Thoracic aorta (tissue), 2 donors: ENCODE measurements at regions not wholly inside any gene's neighbourhood (a gene's known extent, or its start where the extent isn't known, plus 50 kb on each side); places are given as distances from the start of the nearest gene placed in this dataset.

Source experiments
- ATAC-seq: fragments of 150-250 bp; one replicate; pipeline ENCODE4 v1.8.0; 2017; ENCODE audit warnings: low read depth; ENCODE audit not compliant: insufficient number of reproducible peaks, low FRiP score
- DNase-seq: peaks from one replicate; pipeline ENCODE4 v3.0.0-alpha.2; 2020; ENCODE audit warnings: low spot score
- H3K27ac ChIP-seq, 2 donors: fragments of 200-600 bp; sonication (generic); 1 replicate in 1 of 2; 2 replicates in 1 of 2; pipeline ENCODE4 v1.5.1; 2016; ENCODE audit warnings: mild to moderate bottlenecking in 2 of 2, moderate library complexity in 2 of 2
- H3K27me3 ChIP-seq: fragments of 200-600 bp; sonication (generic); replicated peaks from 2 replicates; pipeline ENCODE4 v1.6.0; 2016; ENCODE audit warnings: mild to moderate bottlenecking; ENCODE audit not compliant: insufficient read depth
- H3K36me3 ChIP-seq: fragments of 200-600 bp; sonication (generic); one replicate; pipeline ENCODE4 v1.5.1; 2016
- H3K4me1 ChIP-seq, 2 donors: fragments of 200-600 bp; sonication (generic); 1 replicate in 1 of 2; 2 replicates in 1 of 2; pipeline versions ENCODE4 v1.5.1 to v1.6.0; 2016; ENCODE audit warnings: low read depth in 2 of 2, mild to moderate bottlenecking in 1 of 2; ENCODE audit not compliant: control insufficient read depth in 1 of 2
- H3K4me3 ChIP-seq: fragments of 200-600 bp; sonication (generic); 2 replicates; pipeline ENCODE4 v1.5.1; 2016; ENCODE audit warnings: mild to moderate bottlenecking
- H3K9me3 ChIP-seq: fragments of 200-600 bp; sonication (generic); 2 replicates; pipeline ENCODE4 v1.5.1; 2016
- TF ChIP-seq, protein P1 (sequence below): fragments of 200-600 bp; sonication (generic); IDR thresholded peaks from one replicate; pipeline ENCODE4 v1.5.1; 2019; ENCODE audit warnings: antibody characterized with exemption

DNA sequence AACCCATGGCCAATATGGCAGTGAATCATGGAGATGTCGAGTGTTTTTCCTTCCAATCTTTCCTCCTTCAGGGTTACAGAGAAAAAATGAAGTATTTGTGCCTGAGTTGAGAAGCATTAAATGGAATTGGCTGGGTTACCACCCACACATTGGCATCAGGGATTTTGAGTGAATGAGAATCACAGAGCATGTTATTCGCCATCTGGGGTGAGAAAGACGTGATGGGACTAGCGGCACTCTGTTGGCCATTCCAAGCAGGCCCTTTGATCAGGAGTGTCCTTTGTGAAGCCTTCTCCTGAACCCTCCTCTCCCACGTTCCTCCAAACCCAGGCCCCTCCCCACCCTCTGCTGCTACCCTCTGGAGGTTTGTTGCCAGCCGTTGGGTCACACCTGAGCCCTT lies 84.2 kb upstream of the PCDH8 start:
- Histone ChIP-seq H3K9me3 (no peaks in the 10 kb centered on the region), H3K4me3 (no peak overlapping the region), H3K27ac (no peak overlapping the region), H3K27me3 (no peaks in the 10 kb centered on the region), H3K4me1 (no peaks in the 10 kb centered on the region), H3K36me3 (no peaks in the 10 kb centered on the region)
- TF ChIP-seq, protein P1, sequence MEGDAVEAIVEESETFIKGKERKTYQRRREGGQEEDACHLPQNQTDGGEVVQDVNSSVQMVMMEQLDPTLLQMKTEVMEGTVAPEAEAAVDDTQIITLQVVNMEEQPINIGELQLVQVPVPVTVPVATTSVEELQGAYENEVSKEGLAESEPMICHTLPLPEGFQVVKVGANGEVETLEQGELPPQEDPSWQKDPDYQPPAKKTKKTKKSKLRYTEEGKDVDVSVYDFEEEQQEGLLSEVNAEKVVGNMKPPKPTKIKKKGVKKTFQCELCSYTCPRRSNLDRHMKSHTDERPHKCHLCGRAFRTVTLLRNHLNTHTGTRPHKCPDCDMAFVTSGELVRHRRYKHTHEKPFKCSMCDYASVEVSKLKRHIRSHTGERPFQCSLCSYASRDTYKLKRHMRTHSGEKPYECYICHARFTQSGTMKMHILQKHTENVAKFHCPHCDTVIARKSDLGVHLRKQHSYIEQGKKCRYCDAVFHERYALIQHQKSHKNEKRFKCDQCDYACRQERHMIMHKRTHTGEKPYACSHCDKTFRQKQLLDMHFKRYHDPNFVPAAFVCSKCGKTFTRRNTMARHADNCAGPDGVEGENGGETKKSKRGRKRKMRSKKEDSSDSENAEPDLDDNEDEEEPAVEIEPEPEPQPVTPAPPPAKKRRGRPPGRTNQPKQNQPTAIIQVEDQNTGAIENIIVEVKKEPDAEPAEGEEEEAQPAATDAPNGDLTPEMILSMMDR, result no peak
- ATAC-seq (no peak), DNase-seq (no peak)

DNA sequence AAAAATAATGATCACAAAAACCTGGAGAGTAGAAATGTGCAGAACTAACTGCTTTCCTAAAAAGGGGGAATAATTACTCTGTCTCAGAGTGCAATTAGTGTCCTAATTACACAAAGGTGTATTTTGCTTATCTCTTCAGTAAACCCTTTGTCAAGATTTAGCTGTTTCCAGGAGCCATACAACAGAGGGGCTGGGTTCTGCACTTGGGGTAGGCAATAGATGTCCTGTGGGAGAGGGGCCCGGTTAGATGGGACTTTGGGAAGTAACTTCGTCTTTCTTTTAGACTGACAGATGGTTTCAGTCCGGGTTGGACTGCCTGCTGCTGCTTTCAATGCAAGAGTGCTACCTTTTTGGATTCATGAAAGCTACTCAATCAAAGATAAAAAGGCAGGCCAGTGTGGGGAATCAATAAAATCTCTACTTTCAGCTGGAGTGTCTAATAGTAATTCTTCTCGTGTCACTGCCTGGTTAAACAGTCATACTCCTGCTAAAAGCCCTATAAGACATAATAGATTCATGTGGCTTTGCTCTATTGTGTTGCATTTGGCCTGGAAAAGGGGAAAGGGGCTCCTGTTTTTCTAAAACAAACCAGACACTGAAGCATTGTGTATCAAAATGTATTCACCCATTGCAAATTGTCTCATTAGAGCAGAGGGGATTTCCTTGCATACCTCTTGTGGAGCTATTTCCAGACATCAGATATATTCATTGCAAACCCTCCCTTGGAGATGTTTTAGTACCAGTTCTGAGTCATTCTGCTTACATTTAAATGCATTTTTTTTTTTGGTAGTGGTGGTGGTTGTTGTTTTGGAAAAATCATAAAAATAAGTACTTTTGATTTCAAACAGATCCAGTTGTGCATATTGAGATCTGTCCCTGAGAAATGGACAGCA lies 83.3 kb upstream of the PCDH8 start:
- no peaks in the 10 kb centered on the region for H3K4me1 ChIP-seq
- no peak overlapping the region for H3K27ac ChIP-seq
- DNase-seq (no peak), ATAC-seq (no peak)
- no peak overlapping the region for H3K4me3 ChIP-seq
- H3K27me3 ChIP-seq, result no peaks in the 10 kb centered on the region
- H3K9me3 ChIP-seq, result no peaks in the 10 kb centered on the region
- TF ChIP-seq, protein P1, result no peak
- no peaks in the 10 kb centered on the region for H3K36me3 ChIP-seq

DNA sequence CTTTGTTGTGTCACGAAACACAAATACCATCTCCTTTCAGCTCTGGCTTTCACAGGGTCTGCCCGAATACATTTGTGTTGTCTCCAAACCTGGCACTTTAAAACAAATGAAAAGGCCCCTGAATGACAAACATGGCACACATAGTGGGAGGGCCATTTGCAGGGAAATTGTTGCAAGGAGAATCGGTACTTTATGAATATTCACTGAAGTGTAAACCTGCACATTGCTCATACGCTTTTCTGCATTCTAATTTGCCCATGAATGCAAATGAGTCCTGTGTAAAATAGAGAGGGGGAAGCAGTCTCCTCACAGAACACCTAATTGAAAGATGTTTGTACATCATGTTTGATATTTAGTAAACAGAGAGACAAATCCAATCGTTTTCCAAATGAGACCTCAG lies 82.7 kb upstream of the PCDH8 start:
- TF ChIP-seq, protein P1, result no peak
- Histone ChIP-seq H3K9me3 (no peaks in the 10 kb centered on the region), H3K4me1 (no peaks in the 10 kb centered on the region), H3K27ac (no peak overlapping the region), H3K27me3 (no peaks in the 10 kb centered on the region), H3K4me3 (no peak overlapping the region), H3K36me3 (no peaks in the 10 kb centered on the region)
- no peak for ATAC-seq
- DNase-seq, result no peak

DNA sequence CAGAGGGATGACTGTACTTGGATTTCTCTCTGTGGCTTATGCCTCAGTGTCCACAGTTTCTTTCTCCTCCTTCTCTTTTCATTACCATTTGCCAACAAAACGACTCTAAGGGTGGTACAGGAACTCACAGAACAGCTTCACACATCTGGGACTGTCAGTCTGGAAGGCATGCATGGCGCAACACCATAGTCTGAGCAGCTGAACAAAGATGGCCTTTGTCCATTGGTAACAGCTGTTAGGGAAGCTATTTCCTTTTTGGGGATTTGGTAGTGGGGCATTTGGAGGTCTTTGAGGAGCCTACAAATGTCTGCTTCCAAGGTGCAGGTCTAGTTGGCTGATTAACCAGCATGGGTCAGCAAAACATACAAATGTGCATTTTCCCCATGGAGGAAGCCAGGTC lies 81.4 kb upstream of the PCDH8 start:
- ATAC-seq, result no peak

DNA sequence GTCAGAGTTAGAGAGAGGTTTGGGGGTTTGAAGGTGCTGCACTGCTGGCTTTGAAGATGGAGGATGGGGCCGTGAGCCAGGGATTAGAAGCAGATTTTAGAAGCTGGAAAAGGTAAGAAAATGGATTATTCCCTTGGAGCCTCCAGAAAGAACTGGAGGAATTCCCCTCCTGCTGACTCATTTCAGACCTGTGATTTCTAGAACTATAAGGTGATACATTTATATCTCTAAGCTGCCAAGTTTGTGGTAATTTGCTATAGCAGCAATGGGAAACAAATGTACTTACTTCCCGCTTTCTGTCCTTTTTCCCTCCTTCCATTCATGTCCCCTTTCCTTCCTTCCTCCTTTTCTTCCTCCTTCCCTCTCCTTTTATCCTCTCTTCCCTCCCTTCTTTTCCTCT lies 78.5 kb upstream of the PCDH8 start:
- Histone ChIP-seq H3K27ac (no peak overlapping the region), H3K4me1 (no peaks in the 10 kb centered on the region), H3K36me3 (no peaks in the 10 kb centered on the region), H3K4me3 (no peak overlapping the region), H3K27me3 (no peaks in the 10 kb centered on the region), H3K9me3 (no peaks in the 10 kb centered on the region)
- TF ChIP-seq, protein P1, result no peak
- ATAC-seq (no peak), DNase-seq (no peak)

More for the DNA sequence above, 81.4 kb upstream of the PCDH8 start:
- Histone ChIP-seq H3K4me1 (no peaks in the 10 kb centered on the region), H3K27ac (no peak overlapping the region), H3K36me3 (no peaks in the 10 kb centered on the region), H3K9me3 (no peaks in the 10 kb centered on the region), H3K4me3 (no peak overlapping the region), H3K27me3 (no peaks in the 10 kb centered on the region)
- DNase-seq, result no peak
- TF ChIP-seq, protein P1, result no peak
